ENCODE measurements at regions not wholly inside any gene's neighbourhood (a gene's known extent, or its start where the extent isn't known, plus 50 kb on each side); places are given as distances from the start of the nearest gene placed in this dataset.
A peak's percentile ranks its signal among the peaks of the same experiment; 100 is the strongest.

DNA sequence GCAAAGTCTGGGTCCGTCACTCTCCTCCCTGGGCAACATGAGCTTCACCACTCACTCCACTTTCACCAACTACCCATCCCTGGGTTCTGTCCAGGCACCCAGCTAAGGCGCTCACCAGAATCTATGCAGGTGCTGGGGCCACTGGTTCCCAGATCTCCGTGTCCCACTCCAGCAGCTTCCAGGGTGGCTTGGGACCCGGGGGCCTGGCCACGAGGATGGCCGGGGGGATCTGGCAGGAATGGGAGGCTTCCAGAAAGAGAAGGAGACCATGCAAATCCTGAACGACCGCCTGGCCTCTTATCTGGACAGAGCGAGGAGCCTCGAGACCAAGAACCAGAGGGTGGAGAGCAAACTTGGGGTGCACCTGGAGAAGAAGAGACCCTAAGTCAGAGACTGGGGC, 1611.0 kb upstream of the ACO1 start:
- ATAC-seq (no peak), DNase-seq (no peak)
- Mint-ChIP-seq H3K27ac (no peak overlapping the region), H3K9me3 (no peaks in the 10 kb centered on the region), H3K36me3 (ENCODE audit: low read depth) (no peaks in the 10 kb centered on the region), H3K4me3 (no peak overlapping the region), H3K27me3 (no peaks in the 10 kb centered on the region), H3K4me1 (ENCODE audit: low read depth) (no peaks in the 10 kb centered on the region)
- CTCF ChIA-PET = no interaction called here
- intact Hi-C loops (cut with micrococcal nuclease) = no loop called here
- POLR2A ChIA-PET = no interaction called here
- no peak for TF ChIP-seq CTCF (IDR thresholded peaks at IDR 0.05)

DNA sequence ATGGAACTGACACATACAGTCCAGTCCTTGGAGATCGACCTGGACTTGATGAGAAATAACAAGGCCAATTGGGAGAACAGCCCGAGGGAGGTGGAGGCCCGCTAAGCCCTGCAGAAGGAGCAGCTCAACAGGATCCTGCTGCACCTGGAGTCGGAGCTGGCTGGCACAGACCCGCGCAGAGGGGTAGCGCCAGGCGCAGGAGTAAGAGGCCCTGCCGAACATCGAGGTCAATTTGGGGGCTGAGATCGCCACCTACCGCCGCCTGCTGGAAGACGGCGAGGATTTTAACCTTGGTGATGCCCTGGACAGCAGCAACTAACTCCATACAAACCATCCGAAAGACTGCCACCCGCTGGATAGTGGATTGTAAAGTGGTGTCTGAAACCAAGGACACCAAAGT, 1610.1 kb upstream of the ACO1 start:
- H3K9me3 Mint-ChIP-seq = no peaks in the 10 kb centered on the region
- CTCF ChIA-PET = no interaction called here
- no peak overlapping the region for H3K4me3 Mint-ChIP-seq
- POLR2A ChIA-PET = no interaction called here
- no peak for ATAC-seq
- no peak overlapping the region for H3K27ac Mint-ChIP-seq
- no peaks in the 10 kb centered on the region for H3K4me1 Mint-ChIP-seq (ENCODE audit: low read depth)
- intact Hi-C loops (cut with micrococcal nuclease) = no loop called here
- no peak for TF ChIP-seq CTCF (IDR thresholded peaks at IDR 0.05)
- DNase-seq = peak; percentile 4
- H3K36me3 Mint-ChIP-seq (ENCODE audit: low read depth) = no peaks in the 10 kb centered on the region
- H3K27me3 Mint-ChIP-seq = no peaks in the 10 kb centered on the region

DNA sequence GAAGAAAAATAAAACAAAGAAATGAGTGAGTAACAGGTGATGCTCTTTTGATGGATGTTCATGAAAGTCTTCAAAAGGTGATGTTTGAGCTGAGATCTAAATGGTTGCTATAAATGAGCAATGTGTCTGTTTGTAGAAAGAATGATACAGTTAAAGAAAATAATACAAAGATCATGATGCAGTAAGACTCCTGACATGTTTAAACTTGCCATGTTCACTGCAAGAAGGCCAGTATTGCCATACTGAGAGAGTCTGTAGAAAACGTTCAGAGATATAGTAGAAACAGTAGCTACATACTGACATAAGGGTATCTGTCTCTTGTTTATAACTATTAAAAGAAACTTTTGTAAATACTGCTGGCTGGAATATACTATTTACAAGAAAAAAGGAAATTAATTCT, 1609.2 kb upstream of the ACO1 start:
- no peak overlapping the region for H3K27ac Mint-ChIP-seq
- ATAC-seq (no peak), DNase-seq (no peak)
- no peaks in the 10 kb centered on the region for H3K27me3 Mint-ChIP-seq
- ChIA-PET POLR2A (no interaction called here), CTCF (no interaction called here)
- H3K9me3 Mint-ChIP-seq = no peaks in the 10 kb centered on the region
- intact Hi-C loops (cut with micrococcal nuclease) = no loop called here
- no peak overlapping the region for H3K4me3 Mint-ChIP-seq
- no peak for TF ChIP-seq CTCF (IDR thresholded peaks at IDR 0.05)
- H3K4me1 Mint-ChIP-seq (ENCODE audit: low read depth) = no peaks in the 10 kb centered on the region
- no peaks in the 10 kb centered on the region for H3K36me3 Mint-ChIP-seq (ENCODE audit: low read depth)

DNA sequence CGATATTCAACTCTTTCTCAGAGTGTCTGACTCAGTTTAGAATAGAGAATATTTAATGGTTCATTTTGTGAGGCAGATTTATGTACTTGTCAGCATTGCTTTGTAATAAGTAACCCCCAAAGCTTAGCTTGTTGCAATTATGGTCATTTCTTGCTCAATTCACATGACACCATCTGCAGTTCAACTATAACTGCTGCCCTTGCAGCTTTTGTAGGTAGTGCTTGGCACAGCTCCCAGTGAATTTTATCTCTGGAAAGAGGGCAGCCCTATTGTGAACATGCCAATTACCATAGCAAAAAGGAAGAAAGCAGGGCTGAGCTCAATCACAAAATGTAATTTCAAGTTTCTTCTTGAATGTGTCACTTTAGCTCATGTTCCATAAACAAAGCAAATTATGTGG, 1587.7 kb upstream of the ACO1 start:
- H3K4me1 Mint-ChIP-seq (ENCODE audit: low read depth) = no peaks in the 10 kb centered on the region
- POLR2A ChIA-PET = no interaction called here
- no peak overlapping the region for H3K27ac Mint-ChIP-seq
- intact Hi-C loops (cut with micrococcal nuclease) = no loop called here
- CTCF ChIA-PET = interaction anchor here (0.7 kb wide), 1 partner anchor 1155 kb away, joined by 3 read pairs; no protein-coding TSS in a partner anchor
- no peaks in the 10 kb centered on the region for H3K27me3 Mint-ChIP-seq
- no peak overlapping the region for H3K4me3 Mint-ChIP-seq
- H3K36me3 Mint-ChIP-seq (ENCODE audit: low read depth) = no peaks in the 10 kb centered on the region
- no peak for TF ChIP-seq CTCF (IDR thresholded peaks at IDR 0.05)
- H3K9me3 Mint-ChIP-seq = no peaks in the 10 kb centered on the region
- ATAC-seq (no peak), DNase-seq (no peak)

DNA sequence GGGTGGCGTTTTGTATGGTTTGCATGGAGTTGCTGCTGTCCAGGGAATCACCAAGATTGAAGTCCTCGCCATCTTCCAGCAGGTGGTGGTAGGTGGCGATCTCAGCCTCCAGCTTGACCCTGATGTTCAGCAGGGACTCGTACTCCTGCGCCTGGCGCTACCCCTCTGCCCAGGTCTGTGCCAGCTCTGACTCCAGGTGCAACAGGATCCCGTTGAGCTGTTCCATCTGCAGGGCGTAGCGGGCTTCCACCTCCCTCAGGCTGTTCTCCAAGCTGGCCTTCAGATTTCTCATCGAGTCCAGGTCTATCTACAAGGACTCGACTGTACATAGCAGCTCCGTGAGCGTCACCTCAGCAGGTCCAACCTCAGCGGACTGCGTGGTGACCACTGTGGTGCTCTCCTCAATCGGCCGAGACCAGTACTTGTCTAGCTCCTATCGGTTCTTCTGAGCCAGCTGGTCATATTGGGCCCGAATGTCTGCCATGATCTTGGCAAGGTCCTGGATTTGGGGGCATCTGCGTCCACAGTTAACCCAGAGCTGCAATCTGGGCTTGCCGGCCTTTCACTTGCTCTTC, 1584.8 kb upstream of the ACO1 start:
- DNase-seq = no peak
- ChIA-PET POLR2A (no interaction called here), CTCF (no interaction called here)
- Mint-ChIP-seq H3K4me1 (ENCODE audit: low read depth) (no peaks in the 10 kb centered on the region), H3K27ac (no peak overlapping the region), H3K27me3 (no peaks in the 10 kb centered on the region), H3K36me3 (ENCODE audit: low read depth) (no peaks in the 10 kb centered on the region), H3K4me3 (no peak overlapping the region), H3K9me3 (no peaks in the 10 kb centered on the region)
- ATAC-seq = no peak
- intact Hi-C loops (cut with micrococcal nuclease) = no loop called here
- no peak for TF ChIP-seq CTCF (IDR thresholded peaks at IDR 0.05)
